ENCODE measurements at regions not wholly inside any gene's neighbourhood (a gene's known extent, or its start where the extent isn't known, plus 50 kb on each side); places are given as distances from the start of the nearest gene placed in this dataset.
"Not testable (repeated sequence)": the region's sequence is repeated elsewhere in the genome, so short reads cannot be mapped to it uniquely, and the experiment has no call there.

GRCh38 chr15:62512904-62513303, 347.8 kb upstream of the C2CD4B start:
- DNase-seq, result no peak

- no peak for DNase-seq
Observed at GRCh38 chr15:62513893-62514292, 348.8 kb upstream of the C2CD4B start.

- DNase-seq, result no peak
Observed at GRCh38 chr15:62515696-62516395, 350.8 kb upstream of the C2CD4B start.

GRCh38 chr15:62517541-62517940, 352.5 kb upstream of the C2CD4B start:
- no peak for DNase-seq

- not testable (repeated sequence) for DNase-seq
Observed at GRCh38 chr15:62518666-62519065, 353.6 kb upstream of the C2CD4B start.

- no peak for DNase-seq
Observed at GRCh38 chr15:62519900-62520299, 354.8 kb upstream of the C2CD4B start.

- DNase-seq, result no peak
Observed at GRCh38 chr15:62520887-62521286, 355.8 kb upstream of the C2CD4B start.

GRCh38 chr15:62521396-62521795, 356.3 kb upstream of the C2CD4B start:
- no peak for DNase-seq

- no peak for DNase-seq
Observed at GRCh38 chr15:62524848-62525247, 359.8 kb upstream of the C2CD4B start.

- DNase-seq, result no peak
Observed at GRCh38 chr15:62527387-62527786, 362.3 kb upstream of the C2CD4B start.

- DNase-seq, result no peak
Observed at GRCh38 chr15:62528505-62528904, 363.4 kb upstream of the C2CD4B start.

GRCh38 chr15:62532367-62532766, 367.3 kb upstream of the C2CD4B start:
- DNase-seq, result no peak

- no peak for DNase-seq
Observed at GRCh38 chr15:62533687-62534086, 368.6 kb upstream of the C2CD4B start.

GRCh38 chr15:62534996-62535395, 369.9 kb upstream of the C2CD4B start:
- DNase-seq, result no peak

- DNase-seq, result no peak
Observed at GRCh38 chr15:62539236-62539635, 374.2 kb upstream of the C2CD4B start.

GRCh38 chr15:62541250-62541649, 376.2 kb upstream of the C2CD4B start:
- no peak for DNase-seq

GRCh38 chr15:62541846-62542245, 376.8 kb upstream of the C2CD4B start:
- no peak for DNase-seq

- DNase-seq, result no peak
Observed at GRCh38 chr15:62544446-62544845, 379.4 kb upstream of the C2CD4B start.

GRCh38 chr15:62545467-62546227, 380.6 kb upstream of the C2CD4B start:
- DNase-seq, result peak; percentile 2

GRCh38 chr15:62546628-62547027, 381.5 kb upstream of the C2CD4B start:
- DNase-seq, result no peak

- DNase-seq, result no peak
Observed at GRCh38 chr15:62547584-62547983, 382.5 kb upstream of the C2CD4B start.

GRCh38 chr15:62549345-62549970, 384.4 kb upstream of the C2CD4B start:
- peak; percentile 57 for DNase-seq

GRCh38 chr15:62550106-62550505, 385.0 kb upstream of the C2CD4B start:
- no peak for DNase-seq

GRCh38 chr15:62552444-62552843, 387.4 kb upstream of the C2CD4B start:
- DNase-seq, result no peak
